ENCODE measurements at regions not wholly inside any gene's neighbourhood (a gene's known extent, or its start where the extent isn't known, plus 50 kb on each side); places are given as distances from the start of the nearest gene placed in this dataset.
"Not testable (repeated sequence)": the region's sequence is repeated elsewhere in the genome, so short reads cannot be mapped to it uniquely, and the experiment has no call there.

DNA sequence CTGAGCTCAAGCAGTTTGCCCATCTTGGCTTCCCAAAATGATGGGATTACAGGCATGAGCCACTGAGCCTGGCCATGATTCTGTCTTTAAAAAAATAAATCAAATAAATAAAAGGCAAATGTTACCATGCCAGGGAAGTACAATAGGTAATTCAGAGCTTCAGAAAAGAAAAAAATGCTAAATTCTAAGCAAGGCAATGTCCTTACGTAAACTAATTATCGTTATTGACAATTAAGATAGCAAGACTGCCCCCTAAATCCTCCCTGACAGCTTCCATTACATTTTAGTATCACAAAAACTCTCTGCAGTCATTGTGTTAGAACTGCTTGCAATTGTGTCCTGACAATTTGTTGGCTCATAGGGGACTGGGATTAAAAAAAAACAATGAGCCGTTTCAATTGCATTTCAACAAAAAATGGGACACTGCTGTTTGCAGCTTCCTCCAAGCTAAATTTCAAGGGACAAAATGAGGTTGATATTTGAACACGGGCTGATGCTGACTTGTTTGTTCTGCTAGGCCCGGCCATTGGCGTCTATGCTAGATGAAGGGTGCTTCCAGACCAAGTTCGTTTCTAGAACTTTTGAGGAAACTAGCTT is 88.9 kb downstream of the MOGAT1 start:
- no peak overlapping the region for H3K27ac ChIP-seq (replicated peaks)
- no peak for DNase-seq (ENCODE audit: low read depth in 1 of 2, low spot score in 1 of 2)
- no peak overlapping the region for H3K4me3 ChIP-seq (replicated peaks; ENCODE audit: insufficient read depth, low read length)
- TF ChIP-seq CTCF (IDR thresholded peaks at IDR 0.05; ENCODE audit: insufficient read depth, low read length) = no peak
- no peak for TF ChIP-seq GABPA (IDR thresholded peaks at IDR 0.05; ENCODE audit: low read depth)
- TF ChIP-seq, protein P1, sequence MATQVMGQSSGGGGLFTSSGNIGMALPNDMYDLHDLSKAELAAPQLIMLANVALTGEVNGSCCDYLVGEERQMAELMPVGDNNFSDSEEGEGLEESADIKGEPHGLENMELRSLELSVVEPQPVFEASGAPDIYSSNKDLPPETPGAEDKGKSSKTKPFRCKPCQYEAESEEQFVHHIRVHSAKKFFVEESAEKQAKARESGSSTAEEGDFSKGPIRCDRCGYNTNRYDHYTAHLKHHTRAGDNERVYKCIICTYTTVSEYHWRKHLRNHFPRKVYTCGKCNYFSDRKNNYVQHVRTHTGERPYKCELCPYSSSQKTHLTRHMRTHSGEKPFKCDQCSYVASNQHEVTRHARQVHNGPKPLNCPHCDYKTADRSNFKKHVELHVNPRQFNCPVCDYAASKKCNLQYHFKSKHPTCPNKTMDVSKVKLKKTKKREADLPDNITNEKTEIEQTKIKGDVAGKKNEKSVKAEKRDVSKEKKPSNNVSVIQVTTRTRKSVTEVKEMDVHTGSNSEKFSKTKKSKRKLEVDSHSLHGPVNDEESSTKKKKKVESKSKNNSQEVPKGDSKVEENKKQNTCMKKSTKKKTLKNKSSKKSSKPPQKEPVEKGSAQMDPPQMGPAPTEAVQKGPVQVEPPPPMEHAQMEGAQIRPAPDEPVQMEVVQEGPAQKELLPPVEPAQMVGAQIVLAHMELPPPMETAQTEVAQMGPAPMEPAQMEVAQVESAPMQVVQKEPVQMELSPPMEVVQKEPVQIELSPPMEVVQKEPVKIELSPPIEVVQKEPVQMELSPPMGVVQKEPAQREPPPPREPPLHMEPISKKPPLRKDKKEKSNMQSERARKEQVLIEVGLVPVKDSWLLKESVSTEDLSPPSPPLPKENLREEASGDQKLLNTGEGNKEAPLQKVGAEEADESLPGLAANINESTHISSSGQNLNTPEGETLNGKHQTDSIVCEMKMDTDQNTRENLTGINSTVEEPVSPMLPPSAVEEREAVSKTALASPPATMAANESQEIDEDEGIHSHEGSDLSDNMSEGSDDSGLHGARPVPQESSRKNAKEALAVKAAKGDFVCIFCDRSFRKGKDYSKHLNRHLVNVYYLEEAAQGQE (IDR thresholded peaks at IDR 0.05; ENCODE audit: insufficient replicate concordance, low read depth) = no peak
- H3K27me3 ChIP-seq (ENCODE audit: insufficient read depth, poor library complexity, severe bottlenecking) = no peaks in the 10 kb centered on the region

DNA sequence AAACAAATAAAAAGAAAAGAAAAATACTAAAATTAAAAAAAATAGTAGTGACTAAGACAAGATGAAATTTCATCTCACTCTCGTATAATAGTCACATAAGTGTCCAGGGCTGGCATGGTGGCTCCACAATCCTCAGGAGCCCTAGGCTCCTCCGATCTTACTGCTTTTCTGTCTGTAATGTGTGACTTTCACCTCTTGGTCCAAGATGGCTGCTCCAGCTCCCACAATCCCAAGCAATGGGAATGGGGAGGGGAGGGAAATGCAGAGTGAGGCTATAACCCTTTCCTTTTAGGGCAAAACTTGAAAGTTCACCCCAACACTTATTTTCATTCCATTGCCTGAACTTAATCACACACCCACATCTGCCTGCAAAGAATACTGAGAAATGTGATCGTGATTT is 90.4 kb downstream of the MOGAT1 start:
- TF ChIP-seq, protein P1 (IDR thresholded peaks at IDR 0.05; ENCODE audit: insufficient replicate concordance, low read depth) = no peak
- TF ChIP-seq POLR2AphosphoS5 (IDR thresholded peaks at IDR 0.05; ENCODE audit: low read depth) = no peak
- no peak for TF ChIP-seq GABPA (IDR thresholded peaks at IDR 0.05; ENCODE audit: low read depth)
- TF ChIP-seq SPI1 (IDR thresholded peaks at IDR 0.05; ENCODE audit: borderline replicate concordance, low read depth) = no peak
- DNase-seq (ENCODE audit: low read depth in 1 of 2, low spot score in 1 of 2) = no peak
- Histone ChIP-seq H3K27ac (replicated peaks) (no peak overlapping the region), H3K27me3 (ENCODE audit: insufficient read depth, poor library complexity, severe bottlenecking) (no peaks in the 10 kb centered on the region), H3K4me3 (replicated peaks; ENCODE audit: insufficient read depth, low read length) (no peak overlapping the region)

DNA sequence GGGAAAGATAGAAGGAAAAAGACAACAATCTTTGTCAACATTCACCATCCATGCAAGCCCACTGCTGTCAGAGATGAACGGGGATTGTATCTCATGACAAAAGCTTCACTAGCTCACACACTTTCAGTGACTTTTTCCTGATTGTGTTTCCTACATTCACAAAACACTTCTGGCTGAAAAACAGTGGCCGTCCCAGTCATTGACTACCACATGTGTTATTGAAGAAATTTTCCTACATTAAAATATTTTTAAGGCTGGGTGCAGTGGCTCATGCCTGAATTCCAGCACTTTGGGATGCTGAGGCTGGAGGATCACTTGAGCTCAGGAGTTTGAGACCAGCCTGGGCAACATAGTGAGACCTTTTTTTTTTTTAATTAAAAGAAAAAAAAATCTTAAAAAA is 90.9 kb downstream of the MOGAT1 start:
- no peak overlapping the region for H3K27ac ChIP-seq (replicated peaks)
- no peak for DNase-seq (ENCODE audit: low read depth in 1 of 2, low spot score in 1 of 2)
- no peak overlapping the region for H3K4me3 ChIP-seq (replicated peaks; ENCODE audit: insufficient read depth, low read length)
- no peaks in the 10 kb centered on the region for H3K27me3 ChIP-seq (ENCODE audit: insufficient read depth, poor library complexity, severe bottlenecking)
- TF ChIP-seq SPI1 (IDR thresholded peaks at IDR 0.05; ENCODE audit: borderline replicate concordance, low read depth) = no peak

DNA sequence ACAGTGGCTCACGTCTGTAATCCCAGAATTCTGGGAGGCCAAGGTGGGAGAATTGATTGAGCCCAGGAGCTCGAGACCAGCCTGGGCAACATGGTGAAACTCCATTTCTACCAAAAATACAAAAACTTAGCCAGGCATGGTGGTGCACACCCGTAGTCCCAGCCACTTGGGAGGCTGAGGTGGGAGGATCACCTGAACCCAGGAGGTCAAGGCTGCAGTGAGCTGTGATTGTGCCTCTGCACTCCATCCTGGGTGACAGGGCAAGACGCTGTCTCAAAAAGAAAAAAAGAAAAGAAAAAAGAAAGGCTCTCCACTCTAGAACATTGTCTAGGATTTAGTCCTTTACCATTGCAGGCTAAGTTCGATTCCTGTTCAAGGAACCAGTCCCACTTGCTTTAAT is 94.4 kb downstream of the MOGAT1 start:
- not testable (repeated sequence) for H3K4me3 ChIP-seq (replicated peaks; ENCODE audit: insufficient read depth, low read length); H3K27me3 ChIP-seq (ENCODE audit: insufficient read depth, poor library complexity, severe bottlenecking); DNase-seq (ENCODE audit: low read depth in 1 of 2, low spot score in 1 of 2); H3K27ac ChIP-seq (replicated peaks)

DNA sequence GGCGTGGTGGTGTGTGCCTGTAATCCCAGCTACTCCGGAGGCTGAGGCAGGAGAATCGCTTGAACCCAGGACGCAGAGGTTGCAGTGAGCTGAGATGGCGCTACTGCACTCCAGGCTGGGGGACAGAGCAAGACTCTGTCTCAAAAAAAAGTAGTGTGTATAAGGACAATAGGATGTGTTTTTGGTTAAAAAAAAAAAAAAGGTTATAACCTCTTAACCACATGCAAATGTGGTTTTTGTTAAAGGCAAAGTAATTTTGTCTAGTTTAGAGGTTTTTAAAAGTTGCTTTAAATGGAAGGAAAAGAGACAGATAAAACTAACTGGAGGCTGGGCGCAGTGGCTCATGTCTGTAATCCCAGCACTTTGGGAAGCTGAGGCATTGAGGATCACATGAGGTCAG is 92.8 kb upstream of the ACSL3 start:
- not testable (repeated sequence) for DNase-seq (ENCODE audit: low read depth in 1 of 2, low spot score in 1 of 2); H3K27me3 ChIP-seq (ENCODE audit: insufficient read depth, poor library complexity, severe bottlenecking); H3K27ac ChIP-seq (replicated peaks); H3K4me3 ChIP-seq (replicated peaks; ENCODE audit: insufficient read depth, low read length)

DNA sequence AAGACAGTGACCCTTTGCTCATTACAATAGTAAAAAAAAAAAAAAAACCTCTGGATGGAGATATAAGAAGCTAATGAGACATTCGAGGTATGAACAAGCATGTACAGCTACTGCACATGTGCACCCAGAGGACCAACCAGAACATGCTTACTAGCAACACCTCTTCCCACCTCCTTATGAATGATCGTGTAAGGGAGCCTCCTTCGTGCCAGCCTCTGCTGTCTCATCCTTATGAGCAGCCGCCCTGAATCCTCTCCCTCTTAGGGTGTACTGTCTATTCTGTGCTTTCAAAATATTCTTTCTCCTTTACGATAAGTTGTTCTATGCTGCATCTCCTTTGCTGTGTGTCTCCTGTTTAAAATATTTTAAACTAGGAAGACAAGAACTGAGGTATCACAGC is 91.4 kb upstream of the ACSL3 start:
- DNase-seq (ENCODE audit: low read depth in 1 of 2, low spot score in 1 of 2) = no peak

More for the DNA sequence above, 91.4 kb upstream of the ACSL3 start:
- no peak overlapping the region for H3K27ac ChIP-seq (replicated peaks)
- TF ChIP-seq GABPA (IDR thresholded peaks at IDR 0.05; ENCODE audit: low read depth) (no peak), SPI1 (IDR thresholded peaks at IDR 0.05; ENCODE audit: borderline replicate concordance, low read depth) (no peak), CTCF (IDR thresholded peaks at IDR 0.05; ENCODE audit: insufficient read depth, low read length) (no peak), POLR2AphosphoS5 (IDR thresholded peaks at IDR 0.05; ENCODE audit: low read depth) (no peak)
- TF ChIP-seq, protein P1 (IDR thresholded peaks at IDR 0.05; ENCODE audit: insufficient replicate concordance, low read depth) = no peak
- no peak overlapping the region for H3K4me3 ChIP-seq (replicated peaks; ENCODE audit: insufficient read depth, low read length)
- H3K27me3 ChIP-seq (ENCODE audit: insufficient read depth, poor library complexity, severe bottlenecking) = no peaks in the 10 kb centered on the region

Measured in HL-60 (cell line).